ENCODE measurements at regions not wholly inside any gene's neighbourhood (a gene's known extent, or its start where the extent isn't known, plus 50 kb on each side); places are given as distances from the start of the nearest gene placed in this dataset.

DNA sequence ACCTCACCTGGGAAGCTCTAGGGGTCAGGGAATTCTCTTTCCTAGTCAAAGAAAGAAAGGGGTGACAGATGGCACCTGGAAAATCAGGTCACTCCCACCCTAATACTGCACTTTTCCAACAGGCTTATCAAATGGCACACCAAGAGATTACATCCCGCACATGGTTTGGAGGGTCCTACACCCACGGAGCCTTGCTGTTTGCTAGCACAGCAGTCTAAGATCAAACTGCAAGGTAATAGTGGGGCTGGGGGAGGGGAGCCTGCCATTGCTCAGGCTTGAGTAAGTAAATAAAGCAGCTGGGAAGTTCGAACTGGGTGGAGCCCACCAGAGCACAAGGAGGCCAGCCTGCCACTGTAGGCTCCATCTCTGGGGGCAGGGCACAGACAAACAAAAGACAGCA, 2830.6 kb upstream of the OR11H1 start:
- intact Hi-C loops (cut with micrococcal nuclease): no loop called here
- no peaks in the 10 kb centered on the region for H3K36me3 Mint-ChIP-seq (ENCODE audit: low read depth)

More for the DNA sequence above, 2830.6 kb upstream of the OR11H1 start:
- Mint-ChIP-seq H3K27ac (no peak overlapping the region), H3K27me3 (ENCODE audit: low read depth) (no peaks in the 10 kb centered on the region), H3K4me3 (ENCODE audit: low read depth) (no peak overlapping the region), H3K4me1 (ENCODE audit: low read depth) (no peaks in the 10 kb centered on the region), H3K9me3 (peaks cover 70% of the 10 kb centered on the region)
- no peak for DNase-seq (ENCODE audit: low spot score)
